Activated CD4-positive, alpha-beta T cell treated with anti-CD3 and anti-CD28 coated beads, Interleukin-2, Interleukin-4, amounts not matched to agents 100 ng/mL and 50 ng/mL, durations not matched to agents 16 hours and 8 hours (primary cell): ENCODE measurements at regions not wholly inside any gene's neighbourhood (a gene's known extent, or its start where the extent isn't known, plus 50 kb on each side); places are given as distances from the start of the nearest gene placed in this dataset.

Experiments used
- DNase-seq: peaks from one replicate; pipeline ENCODE4 v3.0.0-alpha.2; 2020; ENCODE audit warnings: low spot score

DNA sequence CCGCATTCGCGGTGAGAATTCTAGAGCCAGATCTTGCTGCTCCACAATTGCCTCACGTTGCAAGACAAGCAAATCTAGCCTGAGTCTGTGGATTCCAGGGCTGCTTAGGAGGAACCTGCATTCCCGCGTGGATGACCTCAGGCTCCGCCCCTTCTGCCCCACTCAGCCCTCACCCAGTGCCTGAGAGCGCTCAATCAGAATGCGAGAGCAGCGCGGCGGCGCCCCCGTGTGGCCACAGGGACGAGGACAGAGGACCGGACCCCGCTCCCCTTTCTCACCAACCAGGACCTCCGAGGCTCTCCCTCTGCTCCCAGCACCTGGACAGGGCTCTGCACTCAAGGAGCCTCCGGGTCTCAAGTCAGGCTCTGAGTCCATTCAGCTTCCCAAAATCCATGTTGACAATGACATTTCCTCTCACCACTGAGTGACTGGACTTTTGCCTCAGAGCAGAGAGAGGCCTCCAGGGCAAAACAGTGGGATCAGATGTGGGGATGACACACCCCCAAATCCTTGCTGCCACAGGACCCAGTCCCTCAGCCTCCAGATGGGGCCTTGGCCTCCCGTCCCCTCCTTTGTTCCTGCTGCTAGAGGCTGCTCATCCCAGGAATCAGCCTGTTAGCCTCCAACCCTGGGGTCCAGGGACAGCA, 52.0 kb downstream of the RPP21 start:
- peak; percentile 84 for DNase-seq

DNA sequence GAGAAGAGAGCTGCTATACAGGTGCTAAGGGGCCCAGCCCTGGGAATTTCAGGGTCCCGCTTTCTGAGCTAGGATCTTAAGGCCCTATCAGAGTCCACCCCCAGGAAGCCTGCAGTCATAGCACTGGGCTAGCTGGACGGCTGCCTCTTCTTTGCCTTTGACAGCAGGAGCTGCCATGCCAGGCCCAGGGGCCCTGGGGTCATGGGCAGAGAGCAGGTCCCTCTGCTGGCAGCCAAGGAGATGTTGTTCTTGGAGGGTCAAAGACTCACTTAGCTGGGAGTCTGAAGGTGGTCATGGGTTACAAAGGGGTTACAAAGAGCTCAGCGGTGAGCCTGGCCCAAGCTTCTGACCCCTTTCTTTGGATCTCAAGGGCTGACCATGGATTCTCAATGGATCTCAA, 52.7 kb downstream of the RPP21 start:
- DNase-seq, result no peak

GRCh38 chr6:30399390-30400058, 54.6 kb downstream of the RPP21 start:
- no peak for DNase-seq

GRCh38 chr6:30405934-30406333, 61.0 kb downstream of the RPP21 start:
- no peak for DNase-seq

GRCh38 chr6:30409184-30409583, 64.2 kb downstream of the RPP21 start:
- no peak for DNase-seq

DNA sequence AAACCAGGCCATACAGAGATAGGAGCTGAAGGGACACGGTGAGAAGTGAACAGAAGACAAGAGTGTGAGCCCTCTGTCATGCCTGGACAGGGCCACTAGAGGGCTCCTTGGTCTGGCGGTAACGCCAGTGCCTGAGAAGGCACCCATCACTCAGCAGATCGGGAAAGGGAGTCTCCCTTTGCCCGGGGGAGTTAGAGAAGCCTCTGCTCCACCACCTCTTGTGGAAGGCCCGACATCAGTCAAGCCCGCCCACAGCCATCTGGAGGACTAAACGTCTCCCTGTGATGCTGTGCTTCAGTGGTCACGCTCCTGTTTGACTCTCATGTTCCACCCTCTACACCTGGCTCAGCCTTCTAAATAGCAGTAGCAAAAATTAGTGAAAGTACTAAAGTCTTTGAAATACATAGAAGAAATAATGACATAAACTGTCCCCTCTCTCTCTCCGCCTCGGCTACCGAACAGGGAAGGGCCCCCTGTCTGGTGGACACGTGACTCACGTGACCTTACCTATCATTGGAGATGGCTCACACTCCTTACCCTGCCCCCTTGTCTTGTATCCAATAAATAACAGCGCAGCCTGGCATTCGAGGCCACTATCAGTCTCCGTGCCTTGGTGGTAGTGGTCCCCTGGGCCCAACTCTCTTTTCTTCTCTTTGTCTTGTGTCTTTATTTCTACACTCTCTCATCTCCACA, 66.7 kb downstream of the RPP21 start:
- peak; percentile 55 for DNase-seq

- DNase-seq, result no peak
Measured at GRCh38 chr6:30418448-30418847, 70.9 kb upstream of the HLA-E start.

- DNase-seq, result no peak
Measured at GRCh38 chr6:30424549-30424948, 64.8 kb upstream of the HLA-E start.
